ENCODE measurements at regions not wholly inside any gene's neighbourhood (a gene's known extent, or its start where the extent isn't known, plus 50 kb on each side); places are given as distances from the start of the nearest gene placed in this dataset.

- no peak overlapping the region for H2AFZ ChIP-seq (ENCODE audit: control insufficient read depth, low read length)
- H3K4me3 ChIP-seq (ENCODE audit: control insufficient read depth in 2 of 3, extremely low read depth in 1 of 3, insufficient read depth in 2 of 3, low read depth in 1 of 3, low read length in 3 of 3) = no peak overlapping the region
- dilution Hi-C loops (cut with MboI; ENCODE audit: extremely low pct_ligation_motif_present, low sequenced_read_pairs) = no loop called here
- no peaks in the 10 kb centered on the region for H3K27me3 ChIP-seq (ENCODE audit: control insufficient read depth, extremely low read depth, insufficient read depth, low read length)
- TF ChIP-seq EZH2 (IDR thresholded peaks at IDR 0.05; ENCODE audit: low read length) (no peak), CTCF (optimal IDR thresholded peaks at IDR 0.05 in 1 of 3, IDR thresholded peaks at IDR 0.05 in 1 of 3, conservative IDR thresholded peaks at IDR 0.05 in 1 of 3; ENCODE audit: extremely low read depth in 1 of 3, insufficient read depth in 2 of 3, low read length in 3 of 3) (no peak)
- H3K36me3 ChIP-seq (ENCODE audit: control insufficient read depth in 2 of 2, extremely low read depth in 1 of 2, insufficient read depth in 2 of 2, low read length in 2 of 2) = no peaks in the 10 kb centered on the region
- H3K9me3 ChIP-seq (ENCODE audit: control insufficient read depth, low read depth, low read length) = no peaks in the 10 kb centered on the region
- H3K79me2 ChIP-seq (ENCODE audit: control insufficient read depth, insufficient read depth, low read length) = no peaks in the 10 kb centered on the region
- no peak overlapping the region for H3K27ac ChIP-seq (ENCODE audit: control insufficient read depth, insufficient read depth, low read length)
- DNase-seq (ENCODE audit: low read depth, low spot score) = no peak
- no peaks in the 10 kb centered on the region for H4K20me1 ChIP-seq (ENCODE audit: control insufficient read depth, extremely low read depth, insufficient read depth, low read length)
- no peak for FAIRE-seq
- no peaks in the 10 kb centered on the region for H3K4me1 ChIP-seq (ENCODE audit: control insufficient read depth, extremely low read depth, insufficient read depth, low read length)
- no peak overlapping the region for H3K9ac ChIP-seq (ENCODE audit: control insufficient read depth, extremely low read depth, insufficient read depth, low read length)
- H3K9me1 ChIP-seq (ENCODE audit: control insufficient read depth, extremely low read depth, insufficient read depth, low read length) = no peaks in the 10 kb centered on the region
- no peak overlapping the region for H3K4me2 ChIP-seq (ENCODE audit: control insufficient read depth, extremely low read depth, insufficient read depth, low read depth, low read length)
Observed at GRCh38 chr13:74306496-74306895, 172.3 kb upstream of the KLF12 start.

DNA sequence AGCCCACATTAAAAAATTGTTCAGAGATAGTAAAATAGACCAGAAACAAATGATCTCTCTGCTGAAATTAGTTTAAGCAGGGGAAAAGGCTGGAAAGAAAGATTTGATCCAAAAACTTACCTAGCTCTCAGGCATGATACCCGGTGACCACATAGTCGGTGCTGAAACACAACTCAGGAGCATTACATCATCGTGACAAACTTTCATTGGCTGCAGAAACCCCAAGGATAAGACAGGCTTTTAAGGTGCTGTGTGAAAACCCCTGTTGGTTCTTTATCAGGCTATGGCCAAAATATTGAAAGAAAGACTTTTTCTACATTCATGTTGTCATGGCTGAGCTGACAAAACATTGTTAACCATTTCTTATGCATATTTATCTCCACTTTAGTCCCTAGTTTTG, 171.7 kb upstream of the KLF12 start:
- Histone ChIP-seq H3K27me3 (ENCODE audit: control insufficient read depth, extremely low read depth, insufficient read depth, low read length) (no peaks in the 10 kb centered on the region), H3K9ac (ENCODE audit: control insufficient read depth, extremely low read depth, insufficient read depth, low read length) (no peak overlapping the region), H3K9me3 (ENCODE audit: control insufficient read depth, low read depth, low read length) (no peaks in the 10 kb centered on the region), H3K79me2 (ENCODE audit: control insufficient read depth, insufficient read depth, low read length) (no peaks in the 10 kb centered on the region), H2AFZ (ENCODE audit: control insufficient read depth, low read length) (no peak overlapping the region), H4K20me1 (ENCODE audit: control insufficient read depth, extremely low read depth, insufficient read depth, low read length) (no peaks in the 10 kb centered on the region), H3K4me2 (ENCODE audit: control insufficient read depth, extremely low read depth, insufficient read depth, low read depth, low read length) (no peak overlapping the region), H3K4me1 (ENCODE audit: control insufficient read depth, extremely low read depth, insufficient read depth, low read length) (no peaks in the 10 kb centered on the region), H3K36me3 (ENCODE audit: control insufficient read depth in 2 of 2, extremely low read depth in 1 of 2, insufficient read depth in 2 of 2, low read length in 2 of 2) (no peaks in the 10 kb centered on the region), H3K27ac (ENCODE audit: control insufficient read depth, insufficient read depth, low read length) (no peak overlapping the region), H3K9me1 (ENCODE audit: control insufficient read depth, extremely low read depth, insufficient read depth, low read length) (no peaks in the 10 kb centered on the region), H3K4me3 (ENCODE audit: control insufficient read depth in 2 of 3, extremely low read depth in 1 of 3, insufficient read depth in 2 of 3, low read depth in 1 of 3, low read length in 3 of 3) (no peak overlapping the region)
- DNase-seq (ENCODE audit: low read depth, low spot score) = no peak
- dilution Hi-C loops (cut with MboI; ENCODE audit: extremely low pct_ligation_motif_present, low sequenced_read_pairs) = no loop called here
- FAIRE-seq = no peak
- TF ChIP-seq EZH2 (IDR thresholded peaks at IDR 0.05; ENCODE audit: low read length) (no peak), CTCF (optimal IDR thresholded peaks at IDR 0.05 in 1 of 3, IDR thresholded peaks at IDR 0.05 in 1 of 3, conservative IDR thresholded peaks at IDR 0.05 in 1 of 3; ENCODE audit: extremely low read depth in 1 of 3, insufficient read depth in 2 of 3, low read length in 3 of 3) (no peak)
